Dendritic cell treated with granulocyte-macrophage colony-stimulating factor and Interleukin-4, amounts not matched to agents 40 ng/mL and 50 ng/mL, for 4 days (primary cell): ENCODE measurements at regions not wholly inside any gene's neighbourhood (a gene's known extent, or its start where the extent isn't known, plus 50 kb on each side); places are given as distances from the start of the nearest gene placed in this dataset.

Experiments used
- H3K27ac Mint-ChIP-seq: one replicate; pipeline ENCODE4 v1.8.0; 2022; ENCODE audit warnings: mild to moderate bottlenecking, mixed read lengths
- H3K27me3 Mint-ChIP-seq: one replicate; pipeline ENCODE4 v1.8.0; 2022; ENCODE audit warnings: mild to moderate bottlenecking, mixed read lengths
- H3K36me3 Mint-ChIP-seq: one replicate; pipeline ENCODE4 v1.8.0; 2022; ENCODE audit warnings: low read depth, mixed read lengths
- H3K4me1 Mint-ChIP-seq: one replicate; pipeline ENCODE4 v1.8.0; 2022; ENCODE audit warnings: low read depth, mixed read lengths
- H3K4me3 Mint-ChIP-seq: one replicate; pipeline ENCODE4 v1.8.0; 2022; ENCODE audit warnings: mild to moderate bottlenecking, moderate library complexity, mixed read lengths
- H3K9me3 Mint-ChIP-seq: one replicate; pipeline ENCODE4 v1.8.0; 2022; ENCODE audit warnings: mixed read lengths
- intact Hi-C: fragments of 100-400 bp; cut with micrococcal nuclease; formaldehyde crosslinking; loops from one replicate; pipeline ENCODE4 v1.15.0; 2022

GRCh38 chr4:178137732-178138471 is 695.7 kb upstream of the AGA start:
- no peak overlapping the region for H3K4me3 Mint-ChIP-seq
- H3K36me3 Mint-ChIP-seq, result no peaks in the 10 kb centered on the region
- H3K27me3 Mint-ChIP-seq, result no peaks in the 10 kb centered on the region
- intact Hi-C loops, result no loop called here
- no peak overlapping the region for H3K27ac Mint-ChIP-seq
- no peaks in the 10 kb centered on the region for H3K4me1 Mint-ChIP-seq
- peaks cover 81% of the 10 kb centered on the region for H3K9me3 Mint-ChIP-seq

- H3K4me3 Mint-ChIP-seq, result no peak overlapping the region
- H3K36me3 Mint-ChIP-seq, result no peaks in the 10 kb centered on the region
- no peaks in the 10 kb centered on the region for H3K27me3 Mint-ChIP-seq
- H3K4me1 Mint-ChIP-seq, result no peaks in the 10 kb centered on the region
- peaks cover 87% of the 10 kb centered on the region for H3K9me3 Mint-ChIP-seq
- intact Hi-C loops, result no loop called here
- H3K27ac Mint-ChIP-seq, result no peak overlapping the region
These were observed 696.3 kb upstream of the AGA start for GRCh38 chr4:178138491-178138890.

- no peaks in the 10 kb centered on the region for H3K4me1 Mint-ChIP-seq
- H3K9me3 Mint-ChIP-seq, result peaks cover 78% of the 10 kb centered on the region
- H3K27ac Mint-ChIP-seq, result no peak overlapping the region
- no peak overlapping the region for H3K4me3 Mint-ChIP-seq
- intact Hi-C loops, result no loop called here
- H3K36me3 Mint-ChIP-seq, result no peaks in the 10 kb centered on the region
- H3K27me3 Mint-ChIP-seq, result no peaks in the 10 kb centered on the region
These were observed 698.2 kb upstream of the AGA start for GRCh38 chr4:178140326-178140915.

- Mint-ChIP-seq H3K27me3 (no peaks in the 10 kb centered on the region), H3K36me3 (no peaks in the 10 kb centered on the region), H3K27ac (no peak overlapping the region), H3K9me3 (peaks cover 65% of the 10 kb centered on the region), H3K4me3 (no peak overlapping the region), H3K4me1 (no peaks in the 10 kb centered on the region)
- intact Hi-C loops, result no loop called here
These were observed 700.5 kb upstream of the AGA start for GRCh38 chr4:178142724-178143123.

- H3K27me3 Mint-ChIP-seq, result no peaks in the 10 kb centered on the region
- H3K4me3 Mint-ChIP-seq, result no peak overlapping the region
- peaks cover 17% of the 10 kb centered on the region for H3K9me3 Mint-ChIP-seq
- no peak overlapping the region for H3K27ac Mint-ChIP-seq
- H3K36me3 Mint-ChIP-seq, result no peaks in the 10 kb centered on the region
- intact Hi-C loops, result no loop called here
- no peaks in the 10 kb centered on the region for H3K4me1 Mint-ChIP-seq
These were observed 705.9 kb upstream of the AGA start for GRCh38 chr4:178148106-178148505.

GRCh38 chr4:178165251-178165950 is 723.2 kb upstream of the AGA start:
- no peaks in the 10 kb centered on the region for H3K27me3 Mint-ChIP-seq
- H3K4me1 Mint-ChIP-seq, result no peaks in the 10 kb centered on the region
- H3K36me3 Mint-ChIP-seq, result no peaks in the 10 kb centered on the region
- peaks cover 20% of the 10 kb centered on the region for H3K9me3 Mint-ChIP-seq
- H3K4me3 Mint-ChIP-seq, result no peak overlapping the region
- H3K27ac Mint-ChIP-seq, result no peak overlapping the region
- intact Hi-C loops, result no loop called here

- intact Hi-C loops, result no loop called here
- no peaks in the 10 kb centered on the region for H3K4me1 Mint-ChIP-seq
- H3K27me3 Mint-ChIP-seq, result no peaks in the 10 kb centered on the region
- peaks cover 20% of the 10 kb centered on the region for H3K9me3 Mint-ChIP-seq
- H3K4me3 Mint-ChIP-seq, result no peak overlapping the region
- no peak overlapping the region for H3K27ac Mint-ChIP-seq
- H3K36me3 Mint-ChIP-seq, result no peaks in the 10 kb centered on the region
These were observed 723.7 kb upstream of the AGA start for GRCh38 chr4:178165951-178166308.

GRCh38 chr4:178173771-178174170 is 731.5 kb upstream of the AGA start:
- Mint-ChIP-seq H3K4me1 (no peaks in the 10 kb centered on the region), H3K27ac (no peak overlapping the region), H3K4me3 (no peak overlapping the region), H3K27me3 (no peaks in the 10 kb centered on the region), H3K9me3 (peaks cover 6% of the 10 kb centered on the region), H3K36me3 (no peaks in the 10 kb centered on the region)
- intact Hi-C loops, result no loop called here

- Mint-ChIP-seq H3K4me3 (no peak overlapping the region), H3K36me3 (no peaks in the 10 kb centered on the region), H3K27me3 (no peaks in the 10 kb centered on the region), H3K9me3 (peaks cover 6% of the 10 kb centered on the region), H3K4me1 (no peaks in the 10 kb centered on the region), H3K27ac (no peak overlapping the region)
- intact Hi-C loops, result no loop called here
These were observed 732.5 kb upstream of the AGA start for GRCh38 chr4:178174756-178175155.

- H3K9me3 Mint-ChIP-seq, result peaks cover 59% of the 10 kb centered on the region
- no peaks in the 10 kb centered on the region for H3K4me1 Mint-ChIP-seq
- H3K4me3 Mint-ChIP-seq, result no peak overlapping the region
- no peak overlapping the region for H3K27ac Mint-ChIP-seq
- H3K27me3 Mint-ChIP-seq, result no peaks in the 10 kb centered on the region
- intact Hi-C loops, result no loop called here
- H3K36me3 Mint-ChIP-seq, result no peaks in the 10 kb centered on the region
These were observed 743.3 kb upstream of the AGA start for GRCh38 chr4:178185517-178185916.

GRCh38 chr4:178192611-178193010 is 750.4 kb upstream of the AGA start:
- Mint-ChIP-seq H3K4me1 (no peaks in the 10 kb centered on the region), H3K4me3 (no peak overlapping the region)

GRCh38 chr4:178196751-178197374 is 754.6 kb upstream of the AGA start:
- H3K9me3 Mint-ChIP-seq, result peaks cover 38% of the 10 kb centered on the region
- no peaks in the 10 kb centered on the region for H3K36me3 Mint-ChIP-seq
- intact Hi-C loops, result no loop called here
- H3K4me3 Mint-ChIP-seq, result no peak overlapping the region
- H3K27ac Mint-ChIP-seq, result no peak overlapping the region
- H3K4me1 Mint-ChIP-seq, result no peaks in the 10 kb centered on the region
- H3K27me3 Mint-ChIP-seq, result no peaks in the 10 kb centered on the region

More at GRCh38 chr4:178192611-178193010, 750.4 kb upstream of the AGA start:
- Mint-ChIP-seq H3K9me3 (peaks cover 63% of the 10 kb centered on the region), H3K36me3 (no peaks in the 10 kb centered on the region), H3K27me3 (no peaks in the 10 kb centered on the region), H3K27ac (no peak overlapping the region)
- intact Hi-C loops, result no loop called here

- H3K27me3 Mint-ChIP-seq, result no peaks in the 10 kb centered on the region
- intact Hi-C loops, result no loop called here
- no peak overlapping the region for H3K4me3 Mint-ChIP-seq
- H3K9me3 Mint-ChIP-seq, result peaks cover 22% of the 10 kb centered on the region
- H3K36me3 Mint-ChIP-seq, result no peaks in the 10 kb centered on the region
- no peak overlapping the region for H3K27ac Mint-ChIP-seq
- H3K4me1 Mint-ChIP-seq, result no peaks in the 10 kb centered on the region
These were observed 756.5 kb upstream of the AGA start for GRCh38 chr4:178198691-178199090.

GRCh38 chr4:178202422-178202821 is 760.2 kb upstream of the AGA start:
- intact Hi-C loops, result no loop called here
- Mint-ChIP-seq H3K9me3 (peaks cover 14% of the 10 kb centered on the region), H3K4me3 (no peak overlapping the region), H3K27ac (no peak overlapping the region), H3K27me3 (no peaks in the 10 kb centered on the region), H3K36me3 (no peaks in the 10 kb centered on the region), H3K4me1 (no peaks in the 10 kb centered on the region)
